B cell (primary cell): ENCODE measurements at regions not wholly inside any gene's neighbourhood (a gene's known extent, or its start where the extent isn't known, plus 50 kb on each side); places are given as distances from the start of the nearest gene placed in this dataset.

ENCODE experiments used
- ATAC-seq: fragments of 200-7000 bp; cut with Tn5 transposase; one replicate; pipeline ENCODE4 v1.10.0; 2021; ENCODE audit warnings: low read depth, mild to moderate bottlenecking, moderate number of reproducible peaks, moderate library complexity
- CTCF ChIA-PET: fragments of 350-600 bp; sonication (Branson Sonifier 250); formaldehyde crosslinking; loops from one replicate; lab custom pipeline; 2021; ENCODE audit warnings: antibody characterized with exemption, inconsistent platforms; lab: Charles Lee
- POLR2A ChIA-PET: fragments of 350-600 bp; sonication (Branson Sonifier 250); formaldehyde crosslinking; loops from one replicate; lab custom pipeline; 2021; ENCODE audit warnings: antibody characterized with exemption; lab: Charles Lee
- DNase-seq: peaks from one replicate; pipeline ENCODE4 v3.0.0; 2013
- H2AFZ ChIP-seq: 2 replicates; pipeline ENCODE4 v1.6.1; 2012; ENCODE audit warnings: mild to moderate bottlenecking, low read depth, low read length; ENCODE audit not compliant: insufficient read depth, poor library complexity, severe bottlenecking
- H3K27ac ChIP-seq, 2 donors: 1 replicate in 1 of 2; 2 replicates in 1 of 2; pipeline ENCODE4 v1.5.1; 2012 to 2013; ENCODE audit warnings: low read length in 2 of 2, mild to moderate bottlenecking in 2 of 2, moderate library complexity in 1 of 2
- H3K27me3 ChIP-seq, 4 experiments: fragments of 200-600 bp in 1 of 4; sonication (generic) in 1 of 4; replicated peaks in 1 of 4; 1 replicate in 2 of 4; 2 replicates in 2 of 4; pipeline versions ENCODE4 v1.6.1 to v1.7.0; 2013 to 2016; ENCODE audit warnings: low read length in 3 of 4, mild to moderate bottlenecking in 2 of 4, mixed read lengths in 1 of 4, moderate library complexity in 1 of 4; ENCODE audit not compliant: insufficient read depth in 4 of 4, control insufficient read depth in 3 of 4; ENCODE audit errors: control extremely low read depth in 1 of 4
- H3K36me3 ChIP-seq, 2 experiments: replicated peaks in 1 of 2; 1 replicate in 1 of 2; 2 replicates in 1 of 2; pipeline versions ENCODE4 v1.6.1 to v1.7.1; 2013; ENCODE audit warnings: low read length in 1 of 2; ENCODE audit not compliant: insufficient read depth in 2 of 2, control insufficient read depth in 1 of 2; ENCODE audit errors: control extremely low read depth in 1 of 2, extremely low read depth in 1 of 2
- H3K4me1 ChIP-seq, 2 donors: fragments of 200-600 bp in 1 of 2; sonication (generic) in 1 of 2; 1 replicate in 1 of 2; 2 replicates in 1 of 2; pipeline versions ENCODE4 v1.5.1 to v1.6.1; 2013 to 2017; ENCODE audit warnings: low read length in 2 of 2; ENCODE audit not compliant: control insufficient read depth in 2 of 2, insufficient read depth in 2 of 2
- H3K4me2 ChIP-seq: replicated peaks from 2 replicates; pipeline ENCODE3; 2012; ENCODE audit warnings: mild to moderate bottlenecking, low read depth, low read length; ENCODE audit not compliant: poor library complexity, severe bottlenecking
- H3K4me3 ChIP-seq, 5 experiments: fragments of 200-600 bp in 1 of 5; sonication (generic) in 1 of 5; 1 replicate in 3 of 5; 2 replicates in 2 of 5; pipeline versions ENCODE4 v1.5.1 to v1.7.0; 2011 to 2016; ENCODE audit warnings: low read length in 4 of 5, mild to moderate bottlenecking in 4 of 5, low read depth in 2 of 5, control low read depth in 1 of 5, moderate library complexity in 1 of 5; ENCODE audit not compliant: insufficient read depth in 1 of 5; ENCODE audit errors: control extremely low read depth in 1 of 5, extremely low read depth in 1 of 5
- H3K79me2 ChIP-seq: fragments of 200-600 bp; sonication (generic); one replicate; pipeline ENCODE4 v1.6.0; 2016; ENCODE audit warnings: low read length; ENCODE audit not compliant: control insufficient read depth, insufficient read depth
- H3K9ac ChIP-seq: fragments of 200-600 bp; sonication (generic); 2 replicates; pipeline ENCODE4 v1.6.1; 2017; ENCODE audit warnings: mild to moderate bottlenecking, low read length, moderate library complexity
- H3K9me3 ChIP-seq, 3 donors: one replicate each; pipeline versions ENCODE4 v1.6.1 to v1.7.1; 2013; ENCODE audit warnings: low read length in 2 of 3; ENCODE audit not compliant: control insufficient read depth in 2 of 3, insufficient read depth in 1 of 3; ENCODE audit errors: control extremely low read depth in 1 of 3
- H4K20me1 ChIP-seq: 2 replicates; pipeline ENCODE4 v1.6.0; 2012; ENCODE audit warnings: mild to moderate bottlenecking, low read length; ENCODE audit not compliant: insufficient read depth, control insufficient read depth, poor library complexity, severe bottlenecking
- H3K27ac Mint-ChIP-seq: one replicate; pipeline ENCODE4 v1.8.0; 2021; ENCODE audit warnings: mixed read lengths
- H3K27me3 Mint-ChIP-seq: one replicate; pipeline ENCODE4 v1.8.0; 2021; ENCODE audit warnings: mixed read lengths
- H3K4me1 Mint-ChIP-seq: one replicate; pipeline ENCODE4 v1.8.0; 2021; ENCODE audit warnings: mixed read lengths
- H3K4me3 Mint-ChIP-seq: one replicate; pipeline ENCODE4 v1.8.0; 2021; ENCODE audit warnings: mixed read lengths
- H3K9me3 Mint-ChIP-seq: one replicate; pipeline ENCODE4 v1.8.0; 2022; ENCODE audit warnings: mixed read lengths; ENCODE audit not compliant: insufficient read depth
- EZH2 ChIP-seq: IDR thresholded peaks from 2 replicates; pipeline ENCODE4 v1.6.1; 2012; ENCODE audit warnings: borderline replicate concordance, low read depth, mild to moderate bottlenecking, moderate library complexity, low read length; ENCODE audit not compliant: insufficient read depth, poor library complexity, severe bottlenecking
- WGBS: methylation state at CpG from one replicate; pipeline ENCODE4 v1.1.5; 2013; ENCODE audit warnings: missing lambda C conversion rate; ENCODE audit not compliant: insufficient coverage; 5-methylcytosine and 5-hydroxymethylcytosine counted together
- intact Hi-C: fragments of 100-400 bp; cut with micrococcal nuclease; formaldehyde crosslinking; loops from one replicate; pipeline ENCODE4 v1.10.0; 2022
- TF ChIP-seq, protein P1 (sequence below): fragments of 200-600 bp; IDR thresholded peaks from one replicate; pipeline ENCODE4 v1.8.0; 2022; ENCODE audit warnings: antibody characterized with exemption, mild to moderate bottlenecking

DNA sequence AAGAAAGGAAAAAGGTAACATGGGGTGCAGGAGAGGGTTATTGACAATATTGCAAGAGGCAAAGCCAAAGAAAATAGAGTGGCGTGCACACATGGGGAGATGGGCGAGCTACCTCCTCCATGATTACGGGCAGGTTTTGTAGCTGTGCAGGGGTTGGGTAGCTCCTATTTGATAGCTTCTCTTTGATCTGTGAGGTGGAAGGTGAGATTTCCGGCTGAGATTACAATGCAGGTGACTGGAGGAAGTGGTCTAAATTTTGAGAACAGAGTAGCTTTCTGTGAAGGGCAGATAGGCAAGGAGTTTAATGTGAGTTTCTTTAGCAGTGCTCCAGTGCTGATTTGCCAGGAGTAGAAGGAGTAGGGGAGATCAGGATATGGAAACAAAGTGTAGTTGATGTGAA lies 263.4 kb downstream of the PLA2G4A start:
- no peak overlapping the region for H3K4me2 ChIP-seq

DNA sequence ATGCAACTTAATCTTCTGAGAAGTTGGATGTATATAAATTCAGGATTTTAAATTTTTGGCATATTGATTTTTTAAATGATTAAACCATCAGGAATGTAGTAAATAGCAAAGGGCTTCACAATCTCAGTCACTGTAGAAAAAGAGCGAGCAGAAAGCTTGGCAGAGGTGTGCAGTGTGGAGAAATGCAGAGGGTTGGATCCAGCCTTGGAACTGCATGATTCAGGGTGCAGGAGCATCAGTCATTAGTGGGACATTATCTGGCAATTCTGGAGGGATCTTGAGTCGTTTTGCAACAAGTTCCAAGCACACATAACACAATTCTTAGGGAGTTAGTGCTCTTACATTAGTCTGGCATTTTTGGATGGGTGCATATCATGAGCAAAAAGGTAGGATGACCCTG lies 267.9 kb downstream of the PLA2G4A start:
- Mint-ChIP-seq H3K27me3 (no peaks in the 10 kb centered on the region), H3K9me3 (no peaks in the 10 kb centered on the region), H3K27ac (no peak overlapping the region), H3K4me3 (no peak overlapping the region), H3K4me1 (no peaks in the 10 kb centered on the region)
- Histone ChIP-seq H3K27ac (no peak overlapping the region), H2AFZ (no peak overlapping the region), H3K9me3 (no peaks in the 10 kb centered on the region), H3K9ac (no peak overlapping the region), H3K4me2 (no peak overlapping the region), H3K79me2 (no peaks in the 10 kb centered on the region), H3K36me3 (no peaks in the 10 kb centered on the region), H3K4me3 (no peak overlapping the region), H3K27me3 (no peaks in the 10 kb centered on the region), H3K4me1 (no peaks in the 10 kb centered on the region), H4K20me1 (no peaks in the 10 kb centered on the region)
- POLR2A ChIA-PET: no interaction called here
- no peak for ATAC-seq
- CTCF ChIA-PET: no interaction called here
- no peak for DNase-seq
- no peak for TF ChIP-seq EZH2
- TF ChIP-seq, protein P1, sequence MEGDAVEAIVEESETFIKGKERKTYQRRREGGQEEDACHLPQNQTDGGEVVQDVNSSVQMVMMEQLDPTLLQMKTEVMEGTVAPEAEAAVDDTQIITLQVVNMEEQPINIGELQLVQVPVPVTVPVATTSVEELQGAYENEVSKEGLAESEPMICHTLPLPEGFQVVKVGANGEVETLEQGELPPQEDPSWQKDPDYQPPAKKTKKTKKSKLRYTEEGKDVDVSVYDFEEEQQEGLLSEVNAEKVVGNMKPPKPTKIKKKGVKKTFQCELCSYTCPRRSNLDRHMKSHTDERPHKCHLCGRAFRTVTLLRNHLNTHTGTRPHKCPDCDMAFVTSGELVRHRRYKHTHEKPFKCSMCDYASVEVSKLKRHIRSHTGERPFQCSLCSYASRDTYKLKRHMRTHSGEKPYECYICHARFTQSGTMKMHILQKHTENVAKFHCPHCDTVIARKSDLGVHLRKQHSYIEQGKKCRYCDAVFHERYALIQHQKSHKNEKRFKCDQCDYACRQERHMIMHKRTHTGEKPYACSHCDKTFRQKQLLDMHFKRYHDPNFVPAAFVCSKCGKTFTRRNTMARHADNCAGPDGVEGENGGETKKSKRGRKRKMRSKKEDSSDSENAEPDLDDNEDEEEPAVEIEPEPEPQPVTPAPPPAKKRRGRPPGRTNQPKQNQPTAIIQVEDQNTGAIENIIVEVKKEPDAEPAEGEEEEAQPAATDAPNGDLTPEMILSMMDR: no peak
- WGBS: no CpG with 5 or more reads among the region's 2 CpGs
- intact Hi-C loops: no loop called here

More for the DNA sequence above, 263.4 kb downstream of the PLA2G4A start:
- WGBS: 88% methylated on average over 4 of the region's 4 CpGs
- ATAC-seq (no peak), DNase-seq (no peak)
- no peak overlapping the region for H3K9ac ChIP-seq
- H3K4me3 ChIP-seq: no peak overlapping the region
- TF ChIP-seq, protein P1: no peak
- no peak for TF ChIP-seq EZH2
- Mint-ChIP-seq H3K27me3 (no peaks in the 10 kb centered on the region), H3K27ac (no peak overlapping the region), H3K4me3 (no peak overlapping the region), H3K9me3 (peaks cover 4% of the 10 kb centered on the region), H3K4me1 (no peaks in the 10 kb centered on the region)
- no peak overlapping the region for H2AFZ ChIP-seq
- H3K79me2 ChIP-seq: no peaks in the 10 kb centered on the region
- no peaks in the 10 kb centered on the region for H4K20me1 ChIP-seq
- intact Hi-C loops: no loop called here
- no peak overlapping the region for H3K27ac ChIP-seq
- H3K27me3 ChIP-seq: no peaks in the 10 kb centered on the region
- ChIA-PET CTCF (no interaction called here), POLR2A (no interaction called here)
- no peaks in the 10 kb centered on the region for H3K36me3 ChIP-seq
- no peaks in the 10 kb centered on the region for H3K4me1 ChIP-seq
- H3K9me3 ChIP-seq: no peaks in the 10 kb centered on the region
